OCI-LY1 (cell line): ENCODE measurements at regions not wholly inside any gene's neighbourhood (a gene's known extent, or its start where the extent isn't known, plus 50 kb on each side); places are given as distances from the start of the nearest gene placed in this dataset.
"Not testable (repeated sequence)": the region's sequence is repeated elsewhere in the genome, so short reads cannot be mapped to it uniquely, and the experiment has no call there.

ENCODE experiments used
- H2AFZ ChIP-seq: fragments of 200-600 bp; sonication (generic), shearing (Covaris generic); 2 replicates; pipeline ENCODE4 v1.6.0; 2014; ENCODE audit warnings: antibody characterized with exemption, mild to moderate bottlenecking, low read length
- H3F3A ChIP-seq: fragments of 200-600 bp; sonication (generic), shearing (Covaris generic); 2 replicates; pipeline ENCODE4 v1.6.0; 2014; ENCODE audit warnings: mild to moderate bottlenecking, antibody characterized with exemption, low read length, moderate library complexity; ENCODE audit not compliant: insufficient read depth
- H3K27ac ChIP-seq: fragments of 200-600 bp; sonication (generic); 2 replicates; pipeline ENCODE4 v1.5.1; 2014; ENCODE audit warnings: low read length, mixed run types, mild to moderate bottlenecking, low read depth; ENCODE audit not compliant: poor library complexity, severe bottlenecking
- H3K27me3 ChIP-seq: fragments of 200-600 bp; sonication (generic); 2 replicates; pipeline ENCODE4 v1.6.0; 2014; ENCODE audit warnings: antibody characterized with exemption, mild to moderate bottlenecking, low read length, moderate library complexity; ENCODE audit not compliant: insufficient read depth
- H3K36me3 ChIP-seq: fragments of 200-600 bp; sonication (generic); 2 replicates; pipeline ENCODE4 v1.6.1; 2014; ENCODE audit warnings: mild to moderate bottlenecking, antibody characterized with exemption, low read length, moderate library complexity, mixed read lengths; ENCODE audit not compliant: insufficient read depth
- H3K4me1 ChIP-seq: fragments of 200-600 bp; sonication (generic); 2 replicates; pipeline ENCODE4 v1.5.1; 2014; ENCODE audit warnings: mild to moderate bottlenecking, low read length, moderate library complexity; ENCODE audit not compliant: insufficient read depth, severe bottlenecking
- H3K4me2 ChIP-seq: fragments of 200-600 bp; sonication (generic), shearing (Covaris generic); 2 replicates; pipeline ENCODE4 v1.6.1; 2014; ENCODE audit warnings: low read length
- H3K4me3 ChIP-seq: fragments of 200-600 bp; sonication (generic); 2 replicates; pipeline ENCODE4 v1.5.1; 2014; ENCODE audit warnings: low read length, low read depth, mild to moderate bottlenecking, mixed read lengths; ENCODE audit not compliant: poor library complexity, severe bottlenecking
- H3K79me2 ChIP-seq: fragments of 200-600 bp; shearing (Covaris generic); 2 replicates; pipeline ENCODE4 v1.6.1; 2016; ENCODE audit warnings: mixed run types, low read length, mixed read lengths; ENCODE audit not compliant: insufficient read depth
- H3K9ac ChIP-seq: fragments of 200-600 bp; sonication (generic), shearing (Covaris generic); 2 replicates; pipeline ENCODE4 v1.6.1; 2014; ENCODE audit warnings: mild to moderate bottlenecking, low read length, mixed read lengths
- H3K9me2 ChIP-seq: fragments of 200-600 bp; sonication (generic), shearing (Covaris generic); 2 replicates; pipeline ENCODE4 v1.6.1; 2014; ENCODE audit warnings: low read depth, mild to moderate bottlenecking, low read length, mixed read lengths
- H3K9me3 ChIP-seq: fragments of 200-600 bp; shearing (Covaris generic); 2 replicates; pipeline ENCODE4 v1.6.1; 2014; ENCODE audit warnings: low read length, mixed read lengths
- H4K20me1 ChIP-seq: fragments of 200-600 bp; sonication (generic), shearing (Covaris generic); 2 replicates; pipeline ENCODE4 v1.6.0; 2016; ENCODE audit warnings: mild to moderate bottlenecking, low read length; ENCODE audit not compliant: insufficient read depth
- CTCF ChIP-seq: fragments of 200-600 bp; sonication (generic), shearing (Covaris generic); IDR thresholded peaks from 2 replicates; pipeline ENCODE4 v1.5.1; 2017; ENCODE audit warnings: mild to moderate bottlenecking, antibody characterized with exemption, low read length, moderate library complexity, mixed read lengths

DNA sequence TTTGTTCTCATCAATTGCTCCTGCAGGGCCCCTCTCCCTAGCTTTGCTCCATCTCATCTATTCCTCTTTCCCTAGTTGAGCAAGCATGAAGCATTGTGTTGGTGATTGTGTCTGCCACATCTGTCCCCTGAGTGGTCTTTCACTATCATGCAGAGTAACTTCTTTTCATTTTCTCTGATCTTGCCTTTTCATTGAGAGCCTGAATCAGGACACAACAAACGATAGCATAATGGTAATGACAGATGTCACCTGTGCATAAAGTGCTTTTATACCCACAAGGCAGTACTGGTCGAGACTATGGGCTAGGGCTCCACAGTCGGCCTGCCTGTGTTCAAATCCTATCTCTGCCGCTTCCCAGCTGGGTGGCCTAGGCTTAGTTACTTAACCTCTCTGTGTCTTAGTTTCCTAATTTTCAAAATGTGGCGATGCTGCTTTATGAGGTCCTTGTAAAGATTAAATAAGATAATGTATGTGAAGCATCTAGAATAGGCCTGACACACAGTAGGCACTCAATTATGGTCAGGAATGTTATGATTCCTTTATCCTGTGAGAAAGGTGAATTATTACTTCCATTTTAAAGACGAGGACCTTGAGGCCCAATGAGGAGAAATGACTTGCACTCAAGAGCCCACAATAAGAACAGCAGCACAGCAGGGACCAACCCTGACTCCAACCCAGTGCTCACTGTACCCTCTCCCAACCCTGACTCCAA, 137.1 kb upstream of the ZNF618 start:
- no peak for TF ChIP-seq CTCF
- H3F3A ChIP-seq = no peaks in the 10 kb centered on the region
- H3K9me3 ChIP-seq = no peaks in the 10 kb centered on the region
- no peak overlapping the region for H2AFZ ChIP-seq
- no peak overlapping the region for H3K4me2 ChIP-seq
- no peaks in the 10 kb centered on the region for H3K27me3 ChIP-seq
- no peak overlapping the region for H3K27ac ChIP-seq
- no peaks in the 10 kb centered on the region for H3K79me2 ChIP-seq
- H4K20me1 ChIP-seq = no peaks in the 10 kb centered on the region
- H3K36me3 ChIP-seq = no peaks in the 10 kb centered on the region
- no peak overlapping the region for H3K4me3 ChIP-seq
- no peak overlapping the region for H3K9ac ChIP-seq
- no peaks in the 10 kb centered on the region for H3K9me2 ChIP-seq
- no peaks in the 10 kb centered on the region for H3K4me1 ChIP-seq

GRCh38 chr9:113739605-113740507, 136.3 kb upstream of the ZNF618 start:
- H3K79me2 ChIP-seq, H3K4me3 ChIP-seq, H2AFZ ChIP-seq, H4K20me1 ChIP-seq, H3K9me2 ChIP-seq, H3K27me3 ChIP-seq, H3K9me3 ChIP-seq, H3F3A ChIP-seq, H3K9ac ChIP-seq, H3K27ac ChIP-seq, H3K4me1 ChIP-seq, H3K4me2 ChIP-seq, H3K36me3 ChIP-seq: not testable (repeated sequence)

- not testable (repeated sequence) for H3K79me2 ChIP-seq, H3K9me3 ChIP-seq, H3K9me2 ChIP-seq, H4K20me1 ChIP-seq, H3K4me2 ChIP-seq, H3K4me3 ChIP-seq, H3K4me1 ChIP-seq, H3K27me3 ChIP-seq, H2AFZ ChIP-seq, H3F3A ChIP-seq, H3K36me3 ChIP-seq, H3K27ac ChIP-seq, H3K9ac ChIP-seq
Observed at GRCh38 chr9:113740508-113741500, 135.3 kb upstream of the ZNF618 start.
